Myocyte (in vitro differentiated cells): ENCODE measurements at regions not wholly inside any gene's neighbourhood (a gene's known extent, or its start where the extent isn't known, plus 50 kb on each side); places are given as distances from the start of the nearest gene placed in this dataset.

Source experiments
- DNase-seq: peaks from one replicate; pipeline ENCODE4 v3.0.0-alpha.2; 2012; ENCODE audit warnings: low read depth

- peak; percentile 74 for DNase-seq
Measured at GRCh38 chr18:25453556-25454269, 101.7 kb upstream of the ZNF521 start.

DNA sequence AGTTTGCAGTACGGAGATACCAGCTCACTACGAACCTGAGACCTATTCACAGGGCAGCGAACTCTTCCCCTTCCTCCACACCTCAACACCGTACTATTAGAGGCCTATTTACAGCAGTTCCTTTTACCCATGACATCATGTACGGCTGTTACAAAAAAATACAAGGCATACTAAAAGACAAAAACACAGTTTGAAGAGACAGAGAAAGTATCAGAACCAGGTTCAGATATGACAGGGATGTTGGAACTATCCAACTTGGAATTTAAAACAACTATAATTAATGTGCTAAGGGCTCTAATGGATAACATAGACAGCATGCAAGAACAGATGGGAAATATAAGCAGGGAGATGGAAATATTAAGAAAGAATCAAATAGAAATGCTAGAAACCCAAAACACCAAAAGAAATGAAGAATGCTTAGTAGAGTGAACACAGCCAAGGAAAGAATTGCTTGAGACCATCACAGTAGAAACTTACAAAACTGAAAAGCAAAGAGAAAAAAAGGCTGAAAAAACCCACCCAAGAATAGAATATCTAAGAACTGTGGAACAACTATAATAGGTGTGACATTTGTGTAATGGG, 99.2 kb upstream of the ZNF521 start:
- no peak for DNase-seq

DNA sequence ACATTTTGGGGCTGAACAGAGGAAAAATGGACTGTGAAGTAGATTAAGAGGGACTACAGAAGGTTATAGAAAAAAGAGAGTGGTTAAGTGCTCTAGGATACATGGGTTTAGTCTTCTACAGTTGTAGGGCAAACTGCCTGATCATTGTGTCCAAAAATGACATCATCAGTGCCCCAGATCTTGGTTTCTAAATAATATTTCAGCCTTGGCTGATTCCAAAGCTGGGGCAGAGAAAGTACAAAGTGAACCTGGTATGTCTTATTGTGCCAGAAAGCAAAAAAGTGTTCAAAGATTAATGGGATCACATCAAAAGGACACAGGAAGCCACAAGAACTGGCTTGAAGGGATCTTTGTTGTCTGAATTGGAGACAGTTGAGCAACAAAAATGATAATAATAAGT, 97.1 kb upstream of the ZNF521 start:
- no peak for DNase-seq

- DNase-seq: no peak
Measured at GRCh38 chr18:25446972-25447371, 95.0 kb upstream of the ZNF521 start.

- no peak for DNase-seq
Measured at GRCh38 chr18:25445430-25445829, 93.5 kb upstream of the ZNF521 start.

- DNase-seq: no peak
Measured at GRCh38 chr18:25443776-25444175, 91.8 kb upstream of the ZNF521 start.

DNA sequence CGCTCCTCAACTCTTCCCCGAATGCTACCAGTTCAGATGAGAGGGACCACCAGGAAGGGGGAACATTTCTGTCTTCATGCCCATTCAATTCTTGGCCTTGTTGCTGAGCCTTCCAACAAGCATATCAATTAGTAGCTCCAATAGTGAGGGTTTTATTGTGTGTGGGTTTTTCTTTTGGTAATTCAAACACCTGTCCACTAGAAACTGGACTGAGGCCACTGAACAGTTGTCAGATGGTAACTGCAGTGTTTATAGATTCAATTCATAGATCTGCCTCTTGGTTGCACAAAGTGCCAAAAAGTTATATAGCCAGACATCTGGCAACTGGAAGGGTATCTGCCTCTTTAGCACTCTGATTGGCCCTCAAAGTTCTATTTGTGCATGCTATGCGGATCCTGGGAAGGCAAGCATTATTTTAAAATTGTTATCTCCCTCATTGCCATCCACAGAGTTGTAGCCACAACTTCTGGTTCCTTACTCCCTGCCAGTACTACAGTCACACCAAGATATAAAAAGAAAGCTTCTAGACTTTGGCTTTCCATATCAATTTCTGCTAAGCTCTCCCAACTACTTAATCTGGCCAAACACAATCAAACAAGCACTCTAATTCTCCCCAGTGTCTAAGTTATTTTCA, 83.3 kb upstream of the ZNF521 start:
- DNase-seq: peak; percentile 52

- no peak for DNase-seq
Measured at GRCh38 chr18:25434745-25435144, 82.8 kb upstream of the ZNF521 start.

- no peak for DNase-seq
Measured at GRCh38 chr18:25433590-25433989, 81.6 kb upstream of the ZNF521 start.

GRCh38 chr18:25425024-25425423, 73.1 kb upstream of the ZNF521 start:
- peak; percentile 36 for DNase-seq

DNA sequence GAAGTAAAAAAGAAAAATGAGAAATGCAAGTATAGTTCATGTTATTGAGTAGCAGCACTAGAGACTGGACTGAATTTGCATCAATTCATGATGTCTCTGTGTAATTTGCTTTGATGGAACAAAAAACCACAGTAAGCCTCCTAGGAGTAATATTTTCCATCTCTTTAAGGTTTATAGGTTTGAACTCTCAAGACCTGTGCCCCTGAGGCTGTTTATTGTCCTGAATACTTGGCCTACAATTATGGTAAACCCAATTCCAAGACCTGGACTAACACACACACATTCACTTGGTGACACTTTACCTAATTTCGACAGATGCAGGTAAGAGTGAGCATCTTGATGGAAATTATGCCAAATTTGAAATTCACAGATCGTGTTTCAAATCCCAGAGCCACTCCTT, 71.8 kb upstream of the ZNF521 start:
- DNase-seq: no peak

DNA sequence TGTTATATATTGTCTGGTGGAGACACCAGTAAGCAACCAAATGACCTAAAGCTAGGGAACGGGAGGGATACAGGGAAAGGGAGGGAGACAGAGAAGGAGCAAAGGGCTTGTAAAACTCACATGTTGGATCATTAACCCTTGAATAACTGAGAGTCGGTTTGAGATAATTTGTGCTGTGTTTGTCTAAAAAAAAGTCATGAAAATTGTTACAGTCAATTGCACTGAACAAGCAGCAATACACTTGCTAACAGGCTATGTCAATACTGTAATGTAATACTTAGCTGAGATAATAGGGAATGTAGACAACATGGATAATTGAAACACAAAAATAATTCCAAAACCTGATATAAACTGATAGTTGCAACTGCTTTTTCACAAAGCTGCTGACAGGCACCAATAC, 71.3 kb upstream of the ZNF521 start:
- DNase-seq: no peak

- DNase-seq: no peak
Measured at GRCh38 chr18:25422230-25422629, 70.3 kb upstream of the ZNF521 start.

DNA sequence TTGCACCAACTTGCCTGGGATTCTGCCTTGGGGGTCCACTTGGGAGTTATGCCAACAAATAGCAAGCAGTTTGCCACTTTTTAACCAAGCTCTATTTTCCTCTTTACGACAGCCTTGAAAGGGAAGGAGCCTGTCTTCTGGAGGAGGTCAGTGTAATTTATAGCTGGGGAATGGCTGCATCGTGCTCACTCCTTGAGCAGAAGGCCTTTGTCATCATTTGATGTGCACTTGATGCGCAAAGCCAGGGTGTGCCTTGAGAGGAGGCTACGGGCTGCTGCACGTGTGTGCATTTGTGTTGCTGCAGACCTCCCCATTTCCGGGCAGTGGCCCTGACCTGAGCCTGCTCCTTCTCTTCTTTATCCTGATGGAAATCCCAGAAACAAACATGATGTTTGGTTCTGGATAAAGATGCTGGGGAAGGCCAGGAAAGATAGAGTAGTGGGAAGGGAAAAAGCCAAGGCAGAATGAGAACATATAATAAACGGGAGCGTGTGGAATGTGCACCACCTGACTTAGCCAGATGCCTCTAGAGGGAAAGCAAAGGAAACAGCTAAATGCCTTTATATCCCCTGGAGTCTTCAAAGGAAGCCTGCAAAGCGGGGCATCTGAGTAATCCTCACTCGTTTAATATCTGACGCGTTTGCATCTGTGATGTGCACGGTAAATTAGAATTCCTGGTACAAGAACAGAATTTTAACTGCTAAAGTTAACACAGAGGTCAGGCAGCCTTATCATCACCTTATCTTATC, 68.3 kb upstream of the ZNF521 start:
- DNase-seq: no peak

- no peak for DNase-seq
Measured at GRCh38 chr18:25416374-25416773, 64.4 kb upstream of the ZNF521 start.

DNA sequence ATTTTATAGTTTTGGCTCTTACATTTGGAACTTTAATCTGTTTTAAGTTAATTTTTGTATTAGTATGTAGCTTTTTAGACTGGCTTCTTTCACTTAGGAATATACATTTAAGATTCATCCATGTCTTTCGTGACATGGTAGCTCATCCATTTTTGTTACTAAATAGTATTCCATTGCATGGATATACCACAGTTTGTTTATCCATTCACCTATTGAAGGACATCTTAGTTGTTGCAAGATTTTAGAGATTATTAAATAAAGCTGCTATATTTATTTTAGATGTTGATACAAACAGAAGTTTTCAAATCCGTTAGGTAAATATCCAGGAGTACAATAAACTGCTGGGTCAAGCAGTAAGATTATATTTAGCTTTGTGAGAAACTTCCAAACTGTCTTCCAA, 58.0 kb upstream of the ZNF521 start:
- DNase-seq: no peak

DNA sequence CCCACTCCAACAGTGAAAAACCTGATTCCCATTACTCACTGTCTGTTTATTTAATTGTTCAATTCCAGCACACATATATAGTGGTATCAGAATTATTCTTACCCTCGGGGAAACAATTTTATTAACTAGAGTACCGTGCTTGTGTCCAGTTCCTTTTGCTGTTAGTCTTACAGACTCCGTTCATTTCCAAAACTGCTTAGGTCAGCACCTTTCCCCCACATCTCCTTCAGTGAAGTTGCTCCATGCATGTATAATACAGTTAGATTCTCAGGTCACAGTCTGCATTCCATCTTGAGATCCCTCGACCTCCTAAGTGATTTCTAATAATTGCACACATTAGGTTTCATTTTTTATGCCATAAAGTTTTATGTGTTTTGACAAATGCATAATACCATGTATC, 56.3 kb upstream of the ZNF521 start:
- no peak for DNase-seq
